CD14-positive monocyte (primary cell): ENCODE measurements at regions not wholly inside any gene's neighbourhood (a gene's known extent, or its start where the extent isn't known, plus 50 kb on each side); places are given as distances from the start of the nearest gene placed in this dataset.

Source experiments
- DNase-seq, 3 donors: peaks; one replicate each; pipeline ENCODE4 v3.0.0-alpha.2; 2011 to 2022
- H2AFZ ChIP-seq: 2 replicates; pipeline ENCODE4 v1.6.0; 2012; ENCODE audit warnings: mild to moderate bottlenecking, low read depth, low read length, inconsistent platforms; ENCODE audit not compliant: insufficient read depth, poor library complexity, severe bottlenecking
- H3K27ac ChIP-seq, 2 donors: 1 replicate in 1 of 2; 2 replicates in 1 of 2; pipeline ENCODE4 v1.5.1; 2012 to 2013; ENCODE audit warnings: low read length in 2 of 2, control low read depth in 1 of 2, inconsistent platforms in 1 of 2, low read depth in 1 of 2, mild to moderate bottlenecking in 1 of 2
- H3K27me3 ChIP-seq, 2 donors: one replicate each; pipeline versions ENCODE4 v1.6.0 to v1.6.1; 2011 to 2013; ENCODE audit warnings: low read length in 2 of 2; ENCODE audit not compliant: control insufficient read depth in 2 of 2, insufficient read depth in 2 of 2
- H3K36me3 ChIP-seq, 2 donors: replicated peaks in 1 of 2; 1 replicate in 1 of 2; 2 replicates in 1 of 2; pipeline versions ENCODE4 v1.5.1 to v1.6.1; 2012 to 2013; ENCODE audit warnings: low read length in 2 of 2, control low read depth in 1 of 2, inconsistent platforms in 1 of 2, mild to moderate bottlenecking in 1 of 2; ENCODE audit not compliant: insufficient read depth in 2 of 2, control insufficient read depth in 1 of 2
- H3K4me1 ChIP-seq, 2 donors: 1 replicate in 1 of 2; 2 replicates in 1 of 2; pipeline versions ENCODE4 v1.5.1 to v1.6.1; 2012 to 2013; ENCODE audit warnings: low read length in 2 of 2, control low read depth in 1 of 2, inconsistent platforms in 1 of 2, mild to moderate bottlenecking in 1 of 2, moderate library complexity in 1 of 2; ENCODE audit not compliant: insufficient read depth in 2 of 2, control insufficient read depth in 1 of 2
- H3K4me2 ChIP-seq: replicated peaks from 2 replicates; pipeline ENCODE3; 2012; ENCODE audit warnings: low read length, moderate library complexity, mild to moderate bottlenecking; ENCODE audit not compliant: poor library complexity, severe bottlenecking; ENCODE audit errors: extremely low read depth
- H3K4me3 ChIP-seq, 3 experiments: fragments of 200-600 bp in 1 of 3; sonication (generic) in 1 of 3; replicated peaks in 1 of 3; 1 replicate in 2 of 3; 2 replicates in 1 of 3; pipeline ENCODE4 v1.5.1; 2011 to 2013; ENCODE audit warnings: low read length in 3 of 3, mild to moderate bottlenecking in 3 of 3, control low read depth in 2 of 3, low read depth in 2 of 3, inconsistent platforms in 1 of 3, moderate library complexity in 1 of 3
- H3K79me2 ChIP-seq: 2 replicates; pipeline ENCODE4 v1.6.0; 2012; ENCODE audit warnings: mild to moderate bottlenecking, control low read depth, inconsistent platforms, low read length, moderate library complexity; ENCODE audit not compliant: insufficient read depth
- H3K9ac ChIP-seq: 2 replicates; pipeline ENCODE4 v1.6.0; 2017; ENCODE audit warnings: low read length, mild to moderate bottlenecking; ENCODE audit not compliant: insufficient read depth, poor library complexity, severe bottlenecking
- H3K9me3 ChIP-seq, 2 donors: replicated peaks in 1 of 2; 1 replicate in 1 of 2; 2 replicates in 1 of 2; pipeline versions ENCODE4 v1.5.1 to v1.6.1; 2012 to 2013; ENCODE audit warnings: low read length in 2 of 2, control low read depth in 1 of 2; ENCODE audit not compliant: control insufficient read depth in 1 of 2, insufficient read depth in 1 of 2
- H4K20me1 ChIP-seq: 2 replicates; pipeline ENCODE4 v1.6.0; 2012; ENCODE audit warnings: mild to moderate bottlenecking, low read length, control low read depth, moderate library complexity; ENCODE audit not compliant: insufficient read depth
- H3K27ac Mint-ChIP-seq, 7 donors: one replicate each; pipeline ENCODE4 v1.8.0; 2020; ENCODE audit warnings: mild to moderate bottlenecking in 7 of 7, mixed read lengths in 7 of 7, moderate library complexity in 6 of 7, inconsistent platforms in 2 of 7
- H3K27me3 Mint-ChIP-seq, 3 donors: one replicate each; pipeline ENCODE4 v1.8.0; 2021 to 2022; ENCODE audit warnings: low read depth in 3 of 3, mild to moderate bottlenecking in 3 of 3, mixed read lengths in 3 of 3, moderate library complexity in 3 of 3, inconsistent platforms in 1 of 3
- H3K36me3 Mint-ChIP-seq, 2 donors: one replicate each; pipeline ENCODE4 v1.8.0; 2020; ENCODE audit warnings: mixed read lengths in 2 of 2, inconsistent platforms in 1 of 2, mild to moderate bottlenecking in 1 of 2
- H3K4me1 Mint-ChIP-seq: one replicate; pipeline ENCODE4 v1.8.0; 2020; ENCODE audit warnings: mild to moderate bottlenecking, mixed read lengths
- H3K4me3 Mint-ChIP-seq, 2 donors: one replicate each; pipeline ENCODE4 v1.8.0; 2020; ENCODE audit warnings: mild to moderate bottlenecking in 2 of 2, mixed read lengths in 2 of 2, moderate library complexity in 1 of 2
- H3K9me3 Mint-ChIP-seq, 7 donors: one replicate each; pipeline ENCODE4 v1.8.0; 2020 to 2022; ENCODE audit warnings: mixed read lengths in 7 of 7, mild to moderate bottlenecking in 6 of 7, moderate library complexity in 6 of 7, inconsistent platforms in 2 of 7
- WGBS: methylation state at CpG from one replicate; pipeline ENCODE4 v1.1.5; 2013; ENCODE audit warnings: missing lambda C conversion rate; ENCODE audit not compliant: insufficient coverage; 5-methylcytosine and 5-hydroxymethylcytosine counted together
- intact Hi-C, 2 donors: fragments of 100-400 bp; cut with micrococcal nuclease; formaldehyde crosslinking; loops; one replicate each; pipeline versions ENCODE4 v1.15.0 to v1.15.1; 2023
- TF ChIP-seq, protein P1 (sequence below): fragments of 200-600 bp; IDR thresholded peaks from one replicate; pipeline ENCODE4 v1.8.0; 2022; ENCODE audit warnings: antibody characterized with exemption, mild to moderate bottlenecking

DNA sequence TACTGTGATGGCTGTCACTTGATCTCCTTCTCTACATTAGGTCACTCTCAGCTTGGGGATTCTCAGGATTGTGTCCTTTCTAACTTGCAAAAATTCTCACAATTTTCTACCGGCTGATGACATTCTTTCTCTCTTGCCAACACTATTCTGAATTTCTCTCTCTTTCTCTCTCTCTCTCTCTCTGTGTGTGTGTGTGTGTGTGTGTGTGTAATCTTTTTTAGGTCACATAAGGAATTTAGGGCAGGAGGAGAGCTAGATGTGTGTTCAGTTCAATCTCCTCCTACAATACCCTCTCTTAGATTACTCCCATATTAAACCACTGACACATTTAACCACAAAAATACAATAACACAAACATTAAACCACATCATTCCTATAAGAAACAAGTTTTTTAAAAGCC is 242.3 kb upstream of the NREP start:
- Mint-ChIP-seq H3K9me3 (peaks cover 0 to 2% (median under 1%) of the 10 kb centered on the region in 7 donors), H3K27me3 (peaks cover 0 to 1% (median 0%) of the 10 kb centered on the region in 3 donors), H3K36me3 (no peaks in the 10 kb centered on the region), H3K4me3 (no peak overlapping the region), H3K4me1 (no peaks in the 10 kb centered on the region), H3K27ac (no peak overlapping the region)
- Histone ChIP-seq H3K36me3 (no peaks in the 10 kb centered on the region), H3K27me3 (no peaks in the 10 kb centered on the region), H3K9ac (no peak overlapping the region), H3K4me3 (no peak overlapping the region), H3K27ac (no peak overlapping the region), H4K20me1 (no peaks in the 10 kb centered on the region), H3K9me3 (no peaks in the 10 kb centered on the region), H3K4me2 (no peak overlapping the region), H2AFZ (no peak overlapping the region), H3K4me1 (no peaks in the 10 kb centered on the region), H3K79me2 (no peaks in the 10 kb centered on the region)
- TF ChIP-seq, protein P1, sequence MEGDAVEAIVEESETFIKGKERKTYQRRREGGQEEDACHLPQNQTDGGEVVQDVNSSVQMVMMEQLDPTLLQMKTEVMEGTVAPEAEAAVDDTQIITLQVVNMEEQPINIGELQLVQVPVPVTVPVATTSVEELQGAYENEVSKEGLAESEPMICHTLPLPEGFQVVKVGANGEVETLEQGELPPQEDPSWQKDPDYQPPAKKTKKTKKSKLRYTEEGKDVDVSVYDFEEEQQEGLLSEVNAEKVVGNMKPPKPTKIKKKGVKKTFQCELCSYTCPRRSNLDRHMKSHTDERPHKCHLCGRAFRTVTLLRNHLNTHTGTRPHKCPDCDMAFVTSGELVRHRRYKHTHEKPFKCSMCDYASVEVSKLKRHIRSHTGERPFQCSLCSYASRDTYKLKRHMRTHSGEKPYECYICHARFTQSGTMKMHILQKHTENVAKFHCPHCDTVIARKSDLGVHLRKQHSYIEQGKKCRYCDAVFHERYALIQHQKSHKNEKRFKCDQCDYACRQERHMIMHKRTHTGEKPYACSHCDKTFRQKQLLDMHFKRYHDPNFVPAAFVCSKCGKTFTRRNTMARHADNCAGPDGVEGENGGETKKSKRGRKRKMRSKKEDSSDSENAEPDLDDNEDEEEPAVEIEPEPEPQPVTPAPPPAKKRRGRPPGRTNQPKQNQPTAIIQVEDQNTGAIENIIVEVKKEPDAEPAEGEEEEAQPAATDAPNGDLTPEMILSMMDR: no peak
- intact Hi-C loops: no loop called here
- no CpG with 5 or more reads among the region's 1 CpG for WGBS
- DNase-seq: no peak

DNA sequence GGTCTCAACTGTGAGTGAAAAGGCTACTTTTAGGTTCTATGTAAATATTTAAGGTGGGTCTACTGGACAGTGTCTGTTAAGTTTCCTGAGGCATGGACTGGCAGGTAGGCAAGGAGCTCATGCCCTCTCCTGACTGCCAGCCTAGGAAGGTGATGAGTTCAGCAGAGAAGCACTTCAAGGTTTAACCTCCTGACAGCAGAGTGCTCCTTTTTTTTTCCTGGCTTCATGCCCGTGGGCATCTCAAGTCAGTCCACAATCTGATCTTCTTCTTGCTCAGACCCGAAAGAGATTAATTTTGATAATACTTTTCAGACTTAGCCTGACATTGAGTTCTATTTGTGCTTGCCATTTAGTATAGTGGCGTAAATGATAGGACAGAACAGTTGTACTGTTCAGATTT is 241.9 kb upstream of the NREP start:
- Histone ChIP-seq H3K9me3 (no peaks in the 10 kb centered on the region), H3K4me1 (no peaks in the 10 kb centered on the region), H3K36me3 (no peaks in the 10 kb centered on the region), H4K20me1 (no peaks in the 10 kb centered on the region), H3K79me2 (no peaks in the 10 kb centered on the region), H3K4me2 (no peak overlapping the region), H3K4me3 (no peak overlapping the region), H2AFZ (no peak overlapping the region), H3K27me3 (no peaks in the 10 kb centered on the region), H3K9ac (no peak overlapping the region), H3K27ac (no peak overlapping the region)
- Mint-ChIP-seq H3K36me3 (no peaks in the 10 kb centered on the region), H3K9me3 (peaks cover 0 to 2% (median 2%) of the 10 kb centered on the region in 7 donors), H3K27ac (no peak overlapping the region), H3K4me1 (no peaks in the 10 kb centered on the region), H3K4me3 (no peak overlapping the region), H3K27me3 (peaks cover 0 to 1% (median 0%) of the 10 kb centered on the region in 3 donors)
- WGBS: 83% methylated on average over 1 of the region's 3 CpGs
- intact Hi-C loops: no loop called here
- DNase-seq: no peak
- TF ChIP-seq, protein P1: no peak
